ENCODE measurements at regions not wholly inside any gene's neighbourhood (a gene's known extent, or its start where the extent isn't known, plus 50 kb on each side); places are given as distances from the start of the nearest gene placed in this dataset.

GRCh38 chrX:10897768-10898167, 213.4 kb upstream of the HCCS start:
- Mint-ChIP-seq H3K27ac (ENCODE audit: unreplicated experiment) (no peak overlapping the region), H3K27me3 (ENCODE audit: low read depth, unreplicated experiment) (no peaks in the 10 kb centered on the region), H3K9me3 (ENCODE audit: unreplicated experiment) (no peaks in the 10 kb centered on the region), H3K4me3 (ENCODE audit: unreplicated experiment) (no peak overlapping the region), H3K4me1 (ENCODE audit: low read depth, unreplicated experiment) (peaks cover 15% of the 10 kb centered on the region), H3K36me3 (ENCODE audit: low read depth, unreplicated experiment) (no peaks in the 10 kb centered on the region)
- Histone ChIP-seq H3K4me1 (ENCODE audit: insufficient read depth, low read length) (peaks cover 9% of the 10 kb centered on the region), H3K79me2 (ENCODE audit: insufficient read depth, low read length) (no peaks in the 10 kb centered on the region), H3K4me3 (ENCODE audit: insufficient read depth, low read depth, low read length) (no peak overlapping the region), H3K9me3 (ENCODE audit: insufficient read depth, low read depth, low read length) (no peaks in the 10 kb centered on the region), H2AFZ (ENCODE audit: low read depth, low read length) (no peak overlapping the region), H3K27me3 (ENCODE audit: insufficient read depth, low read length) (no peaks in the 10 kb centered on the region), H4K20me1 (ENCODE audit: insufficient read depth, low read length) (no peaks in the 10 kb centered on the region), H3K36me3 (ENCODE audit: insufficient read depth, low read length) (no peaks in the 10 kb centered on the region), H3K9ac (ENCODE audit: low read length) (no peak overlapping the region), H3K4me2 (ENCODE audit: low read length) (no peak overlapping the region), H3K27ac (ENCODE audit: low read depth, low read length) (no peak overlapping the region)
- no peak for FAIRE-seq
- TF ChIP-seq EZH2 (IDR thresholded peaks at IDR 0.05; ENCODE audit: insufficient read depth, low read length) (no peak), CTCF (IDR thresholded peaks at IDR 0.05; ENCODE audit: insufficient read depth, low read depth, low read length) (no peak)
- DNase-seq (ENCODE audit: low read depth): no peak

- Histone ChIP-seq H3K9me3 (ENCODE audit: insufficient read depth, low read depth, low read length) (no peaks in the 10 kb centered on the region), H3K27ac (ENCODE audit: low read depth, low read length) (peak overlapping the region; percentile 25), H4K20me1 (ENCODE audit: insufficient read depth, low read length) (no peaks in the 10 kb centered on the region), H3K36me3 (ENCODE audit: insufficient read depth, low read length) (no peaks in the 10 kb centered on the region), H3K4me3 (ENCODE audit: insufficient read depth, low read depth, low read length) (peak overlapping the region; percentile 17), H3K79me2 (ENCODE audit: insufficient read depth, low read length) (no peaks in the 10 kb centered on the region), H3K4me1 (ENCODE audit: insufficient read depth, low read length) (peaks cover 15% of the 10 kb centered on the region), H2AFZ (ENCODE audit: low read depth, low read length) (peak overlapping the region; percentile 26), H3K9ac (ENCODE audit: low read length) (no peak overlapping the region), H3K4me2 (ENCODE audit: low read length) (peak overlapping the region; percentile 49), H3K27me3 (ENCODE audit: insufficient read depth, low read length) (no peaks in the 10 kb centered on the region)
- TF ChIP-seq CTCF (IDR thresholded peaks at IDR 0.05; ENCODE audit: insufficient read depth, low read depth, low read length): no peak
- TF ChIP-seq EZH2 (IDR thresholded peaks at IDR 0.05; ENCODE audit: insufficient read depth, low read length): no peak
- Mint-ChIP-seq H3K27me3 (ENCODE audit: low read depth, unreplicated experiment) (no peaks in the 10 kb centered on the region), H3K4me3 (ENCODE audit: unreplicated experiment) (no peak overlapping the region), H3K9me3 (ENCODE audit: unreplicated experiment) (no peaks in the 10 kb centered on the region), H3K36me3 (ENCODE audit: low read depth, unreplicated experiment) (no peaks in the 10 kb centered on the region), H3K4me1 (ENCODE audit: low read depth, unreplicated experiment) (peaks cover 14% of the 10 kb centered on the region), H3K27ac (ENCODE audit: unreplicated experiment) (peak overlapping the region; percentile 20)
- peak; percentile 72 for DNase-seq (ENCODE audit: low read depth)
- peak; percentile 98 for FAIRE-seq
Measured at GRCh38 chrX:10900585-10901289, 210.4 kb upstream of the HCCS start.

- Histone ChIP-seq H2AFZ (ENCODE audit: low read depth, low read length) (peak overlapping the region; percentile 26), H3K36me3 (ENCODE audit: insufficient read depth, low read length) (no peaks in the 10 kb centered on the region), H3K4me2 (ENCODE audit: low read length) (peak overlapping the region; percentile 49), H3K4me1 (ENCODE audit: insufficient read depth, low read length) (peaks cover 15% of the 10 kb centered on the region), H3K27ac (ENCODE audit: low read depth, low read length) (peak overlapping the region; percentile 25), H3K9me3 (ENCODE audit: insufficient read depth, low read depth, low read length) (no peaks in the 10 kb centered on the region), H4K20me1 (ENCODE audit: insufficient read depth, low read length) (no peaks in the 10 kb centered on the region), H3K27me3 (ENCODE audit: insufficient read depth, low read length) (no peaks in the 10 kb centered on the region), H3K79me2 (ENCODE audit: insufficient read depth, low read length) (no peaks in the 10 kb centered on the region), H3K4me3 (ENCODE audit: insufficient read depth, low read depth, low read length) (peak overlapping the region; percentile 17), H3K9ac (ENCODE audit: low read length) (no peak overlapping the region)
- Mint-ChIP-seq H3K9me3 (ENCODE audit: unreplicated experiment) (no peaks in the 10 kb centered on the region), H3K4me3 (ENCODE audit: unreplicated experiment) (no peak overlapping the region), H3K36me3 (ENCODE audit: low read depth, unreplicated experiment) (no peaks in the 10 kb centered on the region), H3K27me3 (ENCODE audit: low read depth, unreplicated experiment) (no peaks in the 10 kb centered on the region), H3K4me1 (ENCODE audit: low read depth, unreplicated experiment) (peaks cover 14% of the 10 kb centered on the region), H3K27ac (ENCODE audit: unreplicated experiment) (peak overlapping the region; percentile 20)
- no peak for TF ChIP-seq CTCF (IDR thresholded peaks at IDR 0.05; ENCODE audit: insufficient read depth, low read depth, low read length)
- TF ChIP-seq EZH2 (IDR thresholded peaks at IDR 0.05; ENCODE audit: insufficient read depth, low read length): no peak
- no peak for FAIRE-seq
- peak; percentile 11 for DNase-seq (ENCODE audit: low read depth)
Measured at GRCh38 chrX:10901290-10901633, 209.9 kb upstream of the HCCS start.

Data from astrocyte (in vitro differentiated cells and primary cell).